ENCODE measurements at regions not wholly inside any gene's neighbourhood (a gene's known extent, or its start where the extent isn't known, plus 50 kb on each side); places are given as distances from the start of the nearest gene placed in this dataset.

DNA sequence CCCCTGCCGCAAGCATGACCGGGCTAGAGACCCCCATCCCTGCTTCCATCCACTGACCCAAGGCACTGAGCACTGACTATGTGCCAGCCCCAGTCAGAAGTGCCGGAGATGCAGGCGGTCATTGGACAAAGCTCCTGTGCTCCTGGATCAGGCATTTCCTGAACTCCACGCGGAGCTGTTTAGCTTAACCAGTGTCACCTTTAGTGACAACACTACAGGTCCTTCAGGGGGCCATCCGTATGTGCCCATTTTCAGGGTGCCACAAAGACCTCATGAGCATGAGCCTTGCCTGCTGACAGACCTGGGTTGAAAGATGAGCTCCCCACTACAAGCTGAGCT is 63.0 kb upstream of the FGF3 start:
- TF ChIP-seq, protein P1, sequence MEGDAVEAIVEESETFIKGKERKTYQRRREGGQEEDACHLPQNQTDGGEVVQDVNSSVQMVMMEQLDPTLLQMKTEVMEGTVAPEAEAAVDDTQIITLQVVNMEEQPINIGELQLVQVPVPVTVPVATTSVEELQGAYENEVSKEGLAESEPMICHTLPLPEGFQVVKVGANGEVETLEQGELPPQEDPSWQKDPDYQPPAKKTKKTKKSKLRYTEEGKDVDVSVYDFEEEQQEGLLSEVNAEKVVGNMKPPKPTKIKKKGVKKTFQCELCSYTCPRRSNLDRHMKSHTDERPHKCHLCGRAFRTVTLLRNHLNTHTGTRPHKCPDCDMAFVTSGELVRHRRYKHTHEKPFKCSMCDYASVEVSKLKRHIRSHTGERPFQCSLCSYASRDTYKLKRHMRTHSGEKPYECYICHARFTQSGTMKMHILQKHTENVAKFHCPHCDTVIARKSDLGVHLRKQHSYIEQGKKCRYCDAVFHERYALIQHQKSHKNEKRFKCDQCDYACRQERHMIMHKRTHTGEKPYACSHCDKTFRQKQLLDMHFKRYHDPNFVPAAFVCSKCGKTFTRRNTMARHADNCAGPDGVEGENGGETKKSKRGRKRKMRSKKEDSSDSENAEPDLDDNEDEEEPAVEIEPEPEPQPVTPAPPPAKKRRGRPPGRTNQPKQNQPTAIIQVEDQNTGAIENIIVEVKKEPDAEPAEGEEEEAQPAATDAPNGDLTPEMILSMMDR (conservative IDR thresholded peaks at IDR 0.05 in 1 of 2, IDR thresholded peaks at IDR 0.05 in 1 of 2; ENCODE audit: low read depth in 1 of 2, low read length in 2 of 2) = no peak
- no peak for TF ChIP-seq EZH2 (IDR thresholded peaks at IDR 0.05; ENCODE audit: low read length, missing control alignments)

All from fibroblast of lung (primary cell).